Neural progenitor cell (in vitro differentiated cells): ENCODE measurements at regions not wholly inside any gene's neighbourhood (a gene's known extent, or its start where the extent isn't known, plus 50 kb on each side); places are given as distances from the start of the nearest gene placed in this dataset.

Source experiments
- DNase-seq: peaks from one replicate; pipeline ENCODE4 v3.0.0-alpha.2; 2016; ENCODE audit warnings: low spot score
- H2AFZ ChIP-seq: fragments of 200-600 bp; sonication (generic); replicated peaks from 2 replicates; pipeline ENCODE4 v1.6.1; 2016; ENCODE audit warnings: antibody characterized with exemption
- H3F3A ChIP-seq: fragments of 200-600 bp; sonication (generic); 2 replicates; pipeline ENCODE4 v1.6.1; 2016; ENCODE audit warnings: antibody characterized with exemption, low read depth
- H3K27ac ChIP-seq: fragments of 200-600 bp; sonication (generic); 2 replicates; pipeline ENCODE4 v1.5.1; 2016; ENCODE audit warnings: mild to moderate bottlenecking
- H3K27me3 ChIP-seq: fragments of 200-600 bp; sonication (generic); 2 replicates; pipeline ENCODE4 v1.6.1; 2016; ENCODE audit warnings: mild to moderate bottlenecking, moderate library complexity
- H3K36me3 ChIP-seq: fragments of 200-600 bp; sonication (generic); 2 replicates; pipeline ENCODE4 v1.5.1; 2016
- H3K4me1 ChIP-seq: fragments of 200-600 bp; sonication (generic); 2 replicates; pipeline ENCODE4 v1.6.1; 2016; ENCODE audit warnings: mixed run types
- H3K4me2 ChIP-seq: fragments of 200-600 bp; sonication (generic); 2 replicates; pipeline ENCODE4 v1.6.1; 2016
- H3K4me3 ChIP-seq: fragments of 200-600 bp; sonication (generic); 2 replicates; pipeline ENCODE4 v1.5.1; 2016
- H3K79me2 ChIP-seq: fragments of 200-600 bp; sonication (generic); 2 replicates; pipeline ENCODE4 v1.6.1; 2016; ENCODE audit warnings: low read depth
- H3K9ac ChIP-seq: fragments of 200-600 bp; sonication (generic); 2 replicates; pipeline ENCODE4 v1.6.1; 2016
- H3K9me3 ChIP-seq: fragments of 200-600 bp; sonication (generic); 2 replicates; pipeline ENCODE4 v1.5.1; 2016; ENCODE audit warnings: low read depth
- H4K20me1 ChIP-seq: fragments of 200-600 bp; sonication (generic); 2 replicates; pipeline ENCODE4 v1.6.1; 2016; ENCODE audit warnings: low read depth
- H3K27ac Mint-ChIP-seq: 3 replicates; pipeline ENCODE4 v1.8.0; 2021; ENCODE audit warnings: mixed read lengths
- H3K27me3 Mint-ChIP-seq: 2 replicates; pipeline ENCODE4 v1.8.0; 2022; ENCODE audit warnings: low read depth, mild to moderate bottlenecking, inconsistent platforms, moderate library complexity, mixed read lengths; ENCODE audit not compliant: insufficient read depth
- H3K36me3 Mint-ChIP-seq: 3 replicates; pipeline ENCODE4 v1.8.0; 2021; ENCODE audit warnings: mixed read lengths
- H3K4me1 Mint-ChIP-seq: 3 replicates; pipeline ENCODE4 v1.8.0; 2021; ENCODE audit warnings: mixed read lengths
- H3K4me3 Mint-ChIP-seq: 3 replicates; pipeline ENCODE4 v1.8.0; 2021; ENCODE audit warnings: mild to moderate bottlenecking, moderate library complexity, mixed read lengths
- H3K9me3 Mint-ChIP-seq: 3 replicates; pipeline ENCODE4 v1.8.0; 2020; ENCODE audit warnings: mixed read lengths
- CTCF ChIP-seq: fragments of 200-600 bp; sonication (generic); IDR thresholded peaks from 2 replicates; pipeline ENCODE4 v1.5.1; 2017; ENCODE audit warnings: antibody characterized with exemption, mild to moderate bottlenecking
- EZH2 ChIP-seq: fragments of 200-600 bp; sonication (generic); IDR thresholded peaks from 2 replicates; pipeline ENCODE4 v1.6.1; 2017; ENCODE audit warnings: antibody characterized with exemption, mild to moderate bottlenecking, moderate library complexity
- EZH2phosphoT487 ChIP-seq: fragments of 200-600 bp; sonication (generic); IDR thresholded peaks from 2 replicates; pipeline ENCODE4 v1.6.1; 2017; ENCODE audit warnings: antibody characterized with exemption

DNA sequence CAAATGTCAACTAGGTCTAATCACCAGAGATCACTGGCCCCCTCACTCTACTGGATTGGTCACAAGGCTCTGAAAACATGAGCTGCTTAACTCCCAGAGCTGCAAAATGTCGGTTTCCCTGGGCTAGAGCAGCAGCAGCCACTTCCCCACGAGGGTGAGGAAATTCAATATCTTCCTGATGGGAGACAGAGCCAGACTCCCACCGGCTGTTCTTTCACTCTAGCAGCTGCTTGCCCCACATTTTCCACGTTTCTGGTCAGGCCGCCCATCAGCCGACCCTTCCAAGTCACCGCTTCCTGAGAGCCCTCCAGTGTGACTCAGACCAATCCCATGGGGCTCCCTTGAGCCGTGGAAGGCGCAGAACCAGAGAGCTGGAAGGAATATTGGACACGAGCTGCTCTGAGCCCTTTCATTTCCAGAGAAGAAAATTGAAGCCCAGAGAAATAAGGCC lies 227.0 kb downstream of the ADAMTS15 start:
- Mint-ChIP-seq H3K4me1 (peaks cover 49% of the 10 kb centered on the region), H3K9me3 (peaks cover 21% of the 10 kb centered on the region), H3K36me3 (no peaks in the 10 kb centered on the region), H3K27ac (no peak overlapping the region), H3K4me3 (no peak overlapping the region), H3K27me3 (peaks cover 5% of the 10 kb centered on the region)
- no peak for DNase-seq
- H3K9ac ChIP-seq, result no peak overlapping the region
- H3K27ac ChIP-seq, result no peak overlapping the region
- H3K4me2 ChIP-seq, result no peak overlapping the region
- peak overlapping the region; percentile 18 for H2AFZ ChIP-seq
- H4K20me1 ChIP-seq, result no peaks in the 10 kb centered on the region
- TF ChIP-seq CTCF, result no peak
- no peak for TF ChIP-seq EZH2phosphoT487
- TF ChIP-seq EZH2, result no peak
- H3F3A ChIP-seq, result no peaks in the 10 kb centered on the region
- H3K79me2 ChIP-seq, result no peaks in the 10 kb centered on the region
- H3K27me3 ChIP-seq, result no peaks in the 10 kb centered on the region
- H3K4me1 ChIP-seq, result peaks cover 32% of the 10 kb centered on the region
- H3K9me3 ChIP-seq, result peaks cover 14% of the 10 kb centered on the region
- no peaks in the 10 kb centered on the region for H3K36me3 ChIP-seq
- no peak overlapping the region for H3K4me3 ChIP-seq

DNA sequence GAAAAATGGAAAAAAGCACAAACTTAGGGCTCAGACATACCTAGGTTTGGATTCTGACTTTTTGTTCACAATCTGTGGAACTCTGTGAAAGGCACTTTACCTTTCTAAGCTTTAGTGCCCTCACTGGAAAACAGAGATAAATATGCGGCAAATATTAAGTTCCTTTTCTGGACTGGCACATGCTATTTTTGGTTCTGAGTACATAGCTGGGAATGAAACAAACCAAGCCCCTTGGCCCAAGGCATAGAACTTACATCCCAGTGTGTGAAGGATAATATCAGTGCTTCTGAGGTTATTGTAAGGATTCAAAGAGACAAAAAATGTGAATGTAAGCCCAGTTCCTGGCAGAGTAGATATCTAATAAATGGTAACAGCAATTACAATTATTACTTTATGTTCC lies 227.5 kb downstream of the ADAMTS15 start:
- Mint-ChIP-seq H3K27me3 (peaks cover 5% of the 10 kb centered on the region), H3K27ac (no peak overlapping the region)

GRCh38 chr11:130677486-130678153 lies 229.2 kb downstream of the ADAMTS15 start:
- DNase-seq, result peak; percentile 13
- Histone ChIP-seq H3K27ac (no peak overlapping the region), H3K36me3 (no peaks in the 10 kb centered on the region), H3K4me2 (no peak overlapping the region), H3K9ac (no peak overlapping the region), H3K9me3 (peaks cover 21% of the 10 kb centered on the region), H3K4me1 (peaks cover 23% of the 10 kb centered on the region), H3F3A (no peaks in the 10 kb centered on the region), H4K20me1 (no peaks in the 10 kb centered on the region), H3K4me3 (no peak overlapping the region), H3K27me3 (no peaks in the 10 kb centered on the region), H3K79me2 (no peaks in the 10 kb centered on the region), H2AFZ (peak overlapping the region; percentile 21)
- no peak overlapping the region for H3K4me3 Mint-ChIP-seq
- TF ChIP-seq EZH2 (no peak), EZH2phosphoT487 (no peak), CTCF (no peak)
- H3K36me3 Mint-ChIP-seq, result no peaks in the 10 kb centered on the region
- peaks cover 39% of the 10 kb centered on the region for H3K4me1 Mint-ChIP-seq
- peaks cover 35% of the 10 kb centered on the region for H3K9me3 Mint-ChIP-seq
- peak overlapping the region; percentile 44 for H3K27ac Mint-ChIP-seq
- peaks cover 5% of the 10 kb centered on the region for H3K27me3 Mint-ChIP-seq

More for the DNA sequence above, 227.5 kb downstream of the ADAMTS15 start:
- DNase-seq, result no peak
- Histone ChIP-seq H3K9me3 (peaks cover 20% of the 10 kb centered on the region), H3K27me3 (no peaks in the 10 kb centered on the region), H4K20me1 (no peaks in the 10 kb centered on the region), H3K4me1 (peaks cover 32% of the 10 kb centered on the region), H2AFZ (no peak overlapping the region), H3K79me2 (no peaks in the 10 kb centered on the region), H3K9ac (no peak overlapping the region), H3K36me3 (no peaks in the 10 kb centered on the region), H3F3A (no peaks in the 10 kb centered on the region), H3K4me3 (no peak overlapping the region), H3K4me2 (no peak overlapping the region), H3K27ac (no peak overlapping the region)
- TF ChIP-seq EZH2 (no peak), CTCF (no peak), EZH2phosphoT487 (no peak)
- Mint-ChIP-seq H3K36me3 (no peaks in the 10 kb centered on the region), H3K4me3 (no peak overlapping the region), H3K4me1 (peaks cover 49% of the 10 kb centered on the region), H3K9me3 (peaks cover 25% of the 10 kb centered on the region)
